ENCODE measurements at regions not wholly inside any gene's neighbourhood (a gene's known extent, or its start where the extent isn't known, plus 50 kb on each side); places are given as distances from the start of the nearest gene placed in this dataset.

DNA sequence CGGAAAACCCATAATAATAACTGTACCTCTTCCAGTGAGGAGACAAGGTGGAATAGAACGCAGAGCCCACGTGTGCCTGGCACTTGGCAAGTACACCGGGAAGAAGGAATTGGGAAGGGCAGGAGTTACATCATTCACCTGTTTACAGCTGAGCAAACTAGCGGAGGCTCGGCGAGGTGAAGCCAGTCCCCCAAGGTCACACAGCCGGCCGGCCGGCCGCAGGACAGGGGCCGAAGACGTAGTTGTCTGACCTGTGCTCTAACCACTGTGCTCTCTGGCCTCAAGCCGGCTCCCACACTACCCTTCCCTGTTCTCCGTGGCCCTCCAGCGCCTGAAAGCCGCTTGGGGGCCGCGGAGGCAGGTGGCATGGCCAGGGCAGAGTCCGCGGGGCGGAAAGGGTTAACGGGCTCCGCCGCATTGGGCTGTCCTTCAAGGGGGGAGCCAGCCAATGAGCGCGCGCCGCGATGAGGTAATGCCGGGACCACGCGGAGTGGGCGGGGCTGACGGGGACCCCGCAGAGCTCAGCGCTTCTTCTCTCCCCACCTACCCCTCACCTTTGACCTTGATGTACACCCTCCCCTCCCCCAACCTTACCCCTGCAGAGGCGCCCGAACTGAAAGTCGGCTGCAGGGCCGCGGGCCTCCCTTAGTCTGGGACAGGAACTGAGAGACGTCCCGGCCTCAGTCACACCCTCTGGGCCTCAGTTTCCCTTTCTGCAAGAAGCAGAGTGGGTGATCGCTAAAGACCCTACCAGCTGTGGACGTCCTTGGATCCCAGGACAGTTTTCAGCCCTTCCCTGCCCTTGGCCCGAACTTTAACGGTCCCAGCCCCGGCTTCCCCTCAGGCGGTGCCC, 125.1 kb downstream of the C9orf50 start:
- TF ChIP-seq, protein P1, sequence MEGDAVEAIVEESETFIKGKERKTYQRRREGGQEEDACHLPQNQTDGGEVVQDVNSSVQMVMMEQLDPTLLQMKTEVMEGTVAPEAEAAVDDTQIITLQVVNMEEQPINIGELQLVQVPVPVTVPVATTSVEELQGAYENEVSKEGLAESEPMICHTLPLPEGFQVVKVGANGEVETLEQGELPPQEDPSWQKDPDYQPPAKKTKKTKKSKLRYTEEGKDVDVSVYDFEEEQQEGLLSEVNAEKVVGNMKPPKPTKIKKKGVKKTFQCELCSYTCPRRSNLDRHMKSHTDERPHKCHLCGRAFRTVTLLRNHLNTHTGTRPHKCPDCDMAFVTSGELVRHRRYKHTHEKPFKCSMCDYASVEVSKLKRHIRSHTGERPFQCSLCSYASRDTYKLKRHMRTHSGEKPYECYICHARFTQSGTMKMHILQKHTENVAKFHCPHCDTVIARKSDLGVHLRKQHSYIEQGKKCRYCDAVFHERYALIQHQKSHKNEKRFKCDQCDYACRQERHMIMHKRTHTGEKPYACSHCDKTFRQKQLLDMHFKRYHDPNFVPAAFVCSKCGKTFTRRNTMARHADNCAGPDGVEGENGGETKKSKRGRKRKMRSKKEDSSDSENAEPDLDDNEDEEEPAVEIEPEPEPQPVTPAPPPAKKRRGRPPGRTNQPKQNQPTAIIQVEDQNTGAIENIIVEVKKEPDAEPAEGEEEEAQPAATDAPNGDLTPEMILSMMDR (IDR thresholded peaks at IDR 0.05; ENCODE audit: low read length), result no peak
- no peak for TF ChIP-seq EZH2 (optimal IDR thresholded peaks at IDR 0.05; ENCODE audit: low read depth, low read length)

Data from MM.1S (cell line).